ENCODE measurements at regions not wholly inside any gene's neighbourhood (a gene's known extent, or its start where the extent isn't known, plus 50 kb on each side); places are given as distances from the start of the nearest gene placed in this dataset.

DNA sequence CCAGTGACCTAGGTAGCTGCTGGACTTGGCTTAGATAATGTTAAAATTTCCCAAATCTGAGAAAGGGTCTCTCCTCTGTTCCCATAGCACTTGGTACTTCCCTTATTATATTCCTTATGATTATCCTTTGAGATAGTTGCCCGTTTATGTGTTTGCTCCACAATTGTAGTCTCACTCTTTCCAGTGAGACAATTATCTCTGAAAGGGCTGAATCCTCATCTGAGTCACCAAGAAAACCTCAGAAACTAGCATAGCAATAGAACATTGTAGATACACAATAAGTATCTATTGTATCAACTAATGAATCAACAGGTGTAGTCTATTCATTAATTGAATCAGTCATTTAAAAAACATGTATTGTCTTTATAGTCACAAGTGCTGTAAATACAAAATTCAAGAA lies 119.1 kb upstream of the FAR2 start:
- TF ChIP-seq MXI1 (conservative IDR thresholded peaks at IDR 0.05; ENCODE audit: poor library complexity, severe bottlenecking) = no peak
- TF ChIP-seq EP300 (conservative IDR thresholded peaks at IDR 0.05; ENCODE audit: poor library complexity, severe bottlenecking) = no peak
- TF ChIP-seq SMC3 (conservative IDR thresholded peaks at IDR 0.05; ENCODE audit: poor library complexity) = no peak
- TF ChIP-seq, protein P1, sequence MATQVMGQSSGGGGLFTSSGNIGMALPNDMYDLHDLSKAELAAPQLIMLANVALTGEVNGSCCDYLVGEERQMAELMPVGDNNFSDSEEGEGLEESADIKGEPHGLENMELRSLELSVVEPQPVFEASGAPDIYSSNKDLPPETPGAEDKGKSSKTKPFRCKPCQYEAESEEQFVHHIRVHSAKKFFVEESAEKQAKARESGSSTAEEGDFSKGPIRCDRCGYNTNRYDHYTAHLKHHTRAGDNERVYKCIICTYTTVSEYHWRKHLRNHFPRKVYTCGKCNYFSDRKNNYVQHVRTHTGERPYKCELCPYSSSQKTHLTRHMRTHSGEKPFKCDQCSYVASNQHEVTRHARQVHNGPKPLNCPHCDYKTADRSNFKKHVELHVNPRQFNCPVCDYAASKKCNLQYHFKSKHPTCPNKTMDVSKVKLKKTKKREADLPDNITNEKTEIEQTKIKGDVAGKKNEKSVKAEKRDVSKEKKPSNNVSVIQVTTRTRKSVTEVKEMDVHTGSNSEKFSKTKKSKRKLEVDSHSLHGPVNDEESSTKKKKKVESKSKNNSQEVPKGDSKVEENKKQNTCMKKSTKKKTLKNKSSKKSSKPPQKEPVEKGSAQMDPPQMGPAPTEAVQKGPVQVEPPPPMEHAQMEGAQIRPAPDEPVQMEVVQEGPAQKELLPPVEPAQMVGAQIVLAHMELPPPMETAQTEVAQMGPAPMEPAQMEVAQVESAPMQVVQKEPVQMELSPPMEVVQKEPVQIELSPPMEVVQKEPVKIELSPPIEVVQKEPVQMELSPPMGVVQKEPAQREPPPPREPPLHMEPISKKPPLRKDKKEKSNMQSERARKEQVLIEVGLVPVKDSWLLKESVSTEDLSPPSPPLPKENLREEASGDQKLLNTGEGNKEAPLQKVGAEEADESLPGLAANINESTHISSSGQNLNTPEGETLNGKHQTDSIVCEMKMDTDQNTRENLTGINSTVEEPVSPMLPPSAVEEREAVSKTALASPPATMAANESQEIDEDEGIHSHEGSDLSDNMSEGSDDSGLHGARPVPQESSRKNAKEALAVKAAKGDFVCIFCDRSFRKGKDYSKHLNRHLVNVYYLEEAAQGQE (IDR thresholded peaks at IDR 0.05; ENCODE audit: borderline replicate concordance) = no peak
- TF ChIP-seq POLR2AphosphoS5 (IDR thresholded peaks at IDR 0.05) = no peak
- TF ChIP-seq, protein P2, sequence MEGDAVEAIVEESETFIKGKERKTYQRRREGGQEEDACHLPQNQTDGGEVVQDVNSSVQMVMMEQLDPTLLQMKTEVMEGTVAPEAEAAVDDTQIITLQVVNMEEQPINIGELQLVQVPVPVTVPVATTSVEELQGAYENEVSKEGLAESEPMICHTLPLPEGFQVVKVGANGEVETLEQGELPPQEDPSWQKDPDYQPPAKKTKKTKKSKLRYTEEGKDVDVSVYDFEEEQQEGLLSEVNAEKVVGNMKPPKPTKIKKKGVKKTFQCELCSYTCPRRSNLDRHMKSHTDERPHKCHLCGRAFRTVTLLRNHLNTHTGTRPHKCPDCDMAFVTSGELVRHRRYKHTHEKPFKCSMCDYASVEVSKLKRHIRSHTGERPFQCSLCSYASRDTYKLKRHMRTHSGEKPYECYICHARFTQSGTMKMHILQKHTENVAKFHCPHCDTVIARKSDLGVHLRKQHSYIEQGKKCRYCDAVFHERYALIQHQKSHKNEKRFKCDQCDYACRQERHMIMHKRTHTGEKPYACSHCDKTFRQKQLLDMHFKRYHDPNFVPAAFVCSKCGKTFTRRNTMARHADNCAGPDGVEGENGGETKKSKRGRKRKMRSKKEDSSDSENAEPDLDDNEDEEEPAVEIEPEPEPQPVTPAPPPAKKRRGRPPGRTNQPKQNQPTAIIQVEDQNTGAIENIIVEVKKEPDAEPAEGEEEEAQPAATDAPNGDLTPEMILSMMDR (IDR thresholded peaks at IDR 0.05; ENCODE audit: poor library complexity, severe bottlenecking) = no peak
- TF ChIP-seq TAF1 (IDR thresholded peaks at IDR 0.05; ENCODE audit: low read depth) = no peak
- no peak for TF ChIP-seq EZH2 (IDR thresholded peaks at IDR 0.05; ENCODE audit: borderline replicate concordance, insufficient read depth, low read length, poor library complexity, severe bottlenecking)
- TF ChIP-seq RAD21 (conservative IDR thresholded peaks at IDR 0.05) = no peak
- Histone ChIP-seq H3K4me2 (ENCODE audit: low read length) (no peak overlapping the region), H4K20me1 (ENCODE audit: insufficient read depth) (no peaks in the 10 kb centered on the region), H2AFZ (ENCODE audit: low read depth, low read length) (no peak overlapping the region), H3K9me3 (ENCODE audit: low read length) (no peaks in the 10 kb centered on the region), H3F3A (ENCODE audit: insufficient read depth, low read length, poor library complexity, severe bottlenecking) (no peaks in the 10 kb centered on the region), H3K79me2 (replicated peaks; ENCODE audit: insufficient read depth, low read length) (no peaks in the 10 kb centered on the region), H3K4me3 (ENCODE audit: low read length) (no peak overlapping the region), H3K27ac (ENCODE audit: low read length) (no peak overlapping the region), H3K27me3 (ENCODE audit: insufficient read depth, low read depth, low read length) (no peaks in the 10 kb centered on the region), H3K36me3 (ENCODE audit: insufficient read depth, low read length) (no peaks in the 10 kb centered on the region), H3K9ac (ENCODE audit: low read length) (no peak overlapping the region), H3K9me2 (ENCODE audit: insufficient read depth, low read length) (no peaks in the 10 kb centered on the region)

DNA sequence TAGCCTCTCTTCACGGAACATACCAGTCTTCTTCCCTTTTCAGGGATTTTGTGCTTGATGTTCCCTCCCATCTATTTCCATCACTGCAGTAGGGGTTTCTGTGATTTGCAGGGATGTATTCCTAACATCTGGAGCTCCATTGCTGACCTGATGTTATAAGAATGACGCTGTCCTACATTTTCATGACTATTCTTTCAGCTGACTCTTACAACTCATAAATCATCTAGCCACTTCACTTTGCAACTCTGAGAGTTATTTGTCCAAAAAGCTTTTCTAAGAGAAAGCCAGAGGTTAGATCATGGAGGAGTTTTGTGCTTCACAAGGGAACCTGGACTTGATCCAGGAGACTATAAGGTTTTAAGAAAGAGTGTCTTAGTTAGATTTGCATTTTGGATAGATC lies 116.6 kb upstream of the FAR2 start:
- H3K27me3 ChIP-seq (ENCODE audit: insufficient read depth, low read depth, low read length) = no peaks in the 10 kb centered on the region
- no peak overlapping the region for H3K9ac ChIP-seq (ENCODE audit: low read length)
- H2AFZ ChIP-seq (ENCODE audit: low read depth, low read length) = no peak overlapping the region
- H3K9me3 ChIP-seq (ENCODE audit: low read length) = no peaks in the 10 kb centered on the region
- H3K27ac ChIP-seq (ENCODE audit: low read length) = no peak overlapping the region
- TF ChIP-seq MXI1 (conservative IDR thresholded peaks at IDR 0.05; ENCODE audit: poor library complexity, severe bottlenecking) (no peak), EZH2 (IDR thresholded peaks at IDR 0.05; ENCODE audit: borderline replicate concordance, insufficient read depth, low read length, poor library complexity, severe bottlenecking) (no peak), RAD21 (conservative IDR thresholded peaks at IDR 0.05) (no peak), POLR2AphosphoS5 (IDR thresholded peaks at IDR 0.05) (no peak), TAF1 (IDR thresholded peaks at IDR 0.05; ENCODE audit: low read depth) (no peak)
- TF ChIP-seq, protein P1 (IDR thresholded peaks at IDR 0.05; ENCODE audit: borderline replicate concordance) = no peak
- no peak overlapping the region for H3K4me3 ChIP-seq (ENCODE audit: low read length)
- no peak overlapping the region for H3K4me2 ChIP-seq (ENCODE audit: low read length)
- no peaks in the 10 kb centered on the region for H3K9me2 ChIP-seq (ENCODE audit: insufficient read depth, low read length)
- H3K79me2 ChIP-seq (replicated peaks; ENCODE audit: insufficient read depth, low read length) = no peaks in the 10 kb centered on the region
- no peaks in the 10 kb centered on the region for H3K36me3 ChIP-seq (ENCODE audit: insufficient read depth, low read length)
- no peaks in the 10 kb centered on the region for H4K20me1 ChIP-seq (ENCODE audit: insufficient read depth)
- H3F3A ChIP-seq (ENCODE audit: insufficient read depth, low read length, poor library complexity, severe bottlenecking) = no peaks in the 10 kb centered on the region
